GM12878 (cell line): ENCODE measurements at regions not wholly inside any gene's neighbourhood (a gene's known extent, or its start where the extent isn't known, plus 50 kb on each side); places are given as distances from the start of the nearest gene placed in this dataset.

Source experiments
- ATAC-seq: fragments of 200-7000 bp; cut with Tn5 transposase; 3 replicates; pipeline ENCODE4 v1.9.1; 2020; ENCODE audit warnings: mild to moderate bottlenecking, moderate library complexity
- BruUV-seq: library from RNA; stranded (reverse); fragments of 400-500 nt; replicated peaks from 2 replicates; lab custom pipeline; 2021; lab: Mats Ljungman, UMichigan
- CTCF ChIA-PET: fragments of 300-600 bp; sonication (Branson Sonifier 250); formaldehyde crosslinking; extraction: SDS; loops from one replicate; lab custom pipeline; 2021; ENCODE audit warnings: inconsistent platforms; lab: Yijun Ruan, JAX
- POLR2A ChIA-PET: fragments of 350-600 bp; formaldehyde crosslinking; extraction: SDS; loops from one replicate; lab custom pipeline; 2021; ENCODE audit warnings: inconsistent platforms; lab: Charles Lee
- RAD21 ChIA-PET: fragments of 300-600 bp; sonication (Branson Sonifier 250); formaldehyde crosslinking; loops from one replicate; lab custom pipeline; 2023; ENCODE audit warnings: antibody characterized with exemption; ENCODE audit not compliant: unreplicated experiment; lab: Charles Lee
- SMC1A ChIA-PET: fragments of 300-600 bp; sonication (Branson Sonifier 250); formaldehyde crosslinking; loops from one replicate; lab custom pipeline; 2023; ENCODE audit not compliant: unreplicated experiment, uncharacterized antibody; lab: Charles Lee
- DNase-seq: peaks from one replicate; pipeline ENCODE4 v3.0.0-alpha.2; 2011; ENCODE audit warnings: low read depth, low spot score
- FAIRE-seq: peaks from 3 replicates; lab custom pipeline; 2011; peaks lifted over from hg19 to GRCh38; lab: Jason Lieb, UNC
- H2AFZ ChIP-seq: 2 replicates; pipeline ENCODE4 v1.6.0; 2011; ENCODE audit warnings: low read depth, low read length, control low read depth; ENCODE audit not compliant: control insufficient read depth
- H3K27ac ChIP-seq: 2 replicates; pipeline ENCODE4 v1.5.1; 2011; ENCODE audit warnings: control low read depth; ENCODE audit not compliant: control insufficient read depth, insufficient read depth
- H3K27me3 ChIP-seq, 2 experiments: replicated peaks in 1 of 2; 2 replicates each; pipeline versions ENCODE4 v1.6.0 to v1.6.1; 2011; ENCODE audit warnings: low read length in 1 of 2; ENCODE audit not compliant: control insufficient read depth in 2 of 2, insufficient read depth in 2 of 2
- H3K36me3 ChIP-seq, 2 experiments: 2 replicates each; pipeline ENCODE4 v1.5.1; 2011; ENCODE audit warnings: low read length in 1 of 2; ENCODE audit not compliant: control insufficient read depth in 2 of 2, insufficient read depth in 2 of 2
- H3K4me1 ChIP-seq: 2 replicates; pipeline ENCODE4 v1.6.1; 2011; ENCODE audit warnings: mild to moderate bottlenecking, low read length, moderate library complexity, mixed read lengths; ENCODE audit not compliant: control insufficient read depth, insufficient read depth
- H3K4me2 ChIP-seq: 2 replicates; pipeline ENCODE4 v1.6.0; 2011; ENCODE audit warnings: control low read depth; ENCODE audit not compliant: control insufficient read depth, insufficient read depth
- H3K4me3 ChIP-seq: fragments of 200-600 bp; sonication (generic); 2 replicates; pipeline ENCODE4 v1.5.1; 2016
- H3K79me2 ChIP-seq: 2 replicates; pipeline ENCODE4 v1.6.0; 2011; ENCODE audit warnings: low read length; ENCODE audit not compliant: control insufficient read depth, insufficient read depth
- H3K9ac ChIP-seq: 2 replicates; pipeline ENCODE4 v1.8.0; 2011; ENCODE audit warnings: low read length, control low read depth, mixed read lengths; ENCODE audit not compliant: control insufficient read depth, insufficient read depth
- H3K9me3 ChIP-seq: replicated peaks from 3 replicates; pipeline ENCODE4 v1.5.1; 2011; ENCODE audit warnings: mild to moderate bottlenecking, low read length; ENCODE audit not compliant: control insufficient read depth, insufficient read depth
- H4K20me1 ChIP-seq: 2 replicates; pipeline ENCODE4 v1.6.0; 2011; ENCODE audit not compliant: control insufficient read depth, insufficient read depth
- BACH1 ChIP-seq: fragments of 450-650 bp; IDR thresholded peaks from 2 replicates; pipeline ENCODE4 v1.6.1; 2017; ENCODE audit warnings: mild to moderate bottlenecking, borderline replicate concordance
- E2F4 ChIP-seq: IDR thresholded peaks from 2 replicates; pipeline ENCODE4 v1.6.1; 2012; ENCODE audit warnings: low read depth, low read length, improper control_type of control experiment
- EGR1 ChIP-seq, 2 experiments: IDR thresholded peaks; 1 replicate in 1 of 2; 2 replicates in 1 of 2; pipeline ENCODE4 v1.6.1; 2011 to 2012; ENCODE audit warnings: low read depth in 2 of 2, low read length in 2 of 2, borderline replicate concordance in 1 of 2, mild to moderate bottlenecking in 1 of 2, moderate library complexity in 1 of 2
- EP300 ChIP-seq, 2 experiments: fragments of 150-350 bp in 1 of 2; IDR thresholded peaks; 2 replicates each; pipeline ENCODE4 v1.6.1; 2011 to 2012; ENCODE audit warnings: low read depth in 2 of 2, low read length in 2 of 2, borderline replicate concordance in 1 of 2, improper control_type of control experiment in 1 of 2, inconsistent platforms in 1 of 2; ENCODE audit not compliant: control insufficient read depth in 1 of 2
- ESRRA ChIP-seq: IDR thresholded peaks from 2 replicates; pipeline ENCODE4 v1.6.1; 2012; ENCODE audit warnings: mild to moderate bottlenecking, low read length, improper control_type of control experiment
- ETV6 ChIP-seq, 2 experiments: fragments of 450-650 bp in 1 of 2; IDR thresholded peaks in 1 of 2; conservative IDR thresholded peaks in 1 of 2; 2 replicates each; pipeline ENCODE4 v1.6.1; 2014; ENCODE audit warnings: antibody characterized with exemption in 1 of 2, borderline replicate concordance in 1 of 2, low read depth in 1 of 2, mild to moderate bottlenecking in 1 of 2, moderate library complexity in 1 of 2
- KLF5 ChIP-seq: fragments of 450-650 bp; IDR thresholded peaks from 2 replicates; pipeline ENCODE4 v1.6.1; 2014; ENCODE audit warnings: mild to moderate bottlenecking; ENCODE audit not compliant: partially characterized antibody
- MEF2A ChIP-seq: IDR thresholded peaks from 2 replicates; pipeline ENCODE4 v1.6.1; 2011; ENCODE audit warnings: low read depth, mild to moderate bottlenecking, low read length, moderate library complexity; ENCODE audit not compliant: insufficient read depth
- PAX5 ChIP-seq: IDR thresholded peaks from 2 replicates; pipeline ENCODE4 v1.6.1; 2011; ENCODE audit warnings: low read depth, low read length, borderline replicate concordance
- RUNX3 ChIP-seq: IDR thresholded peaks from 2 replicates; pipeline ENCODE4 v1.6.1; 2012; ENCODE audit warnings: low read length, inconsistent platforms
- SREBF2 ChIP-seq: IDR thresholded peaks from 2 replicates; pipeline ENCODE4 v1.6.1; 2012; ENCODE audit warnings: mild to moderate bottlenecking, low read length
- SUPT20H ChIP-seq: IDR thresholded peaks from 2 replicates; pipeline ENCODE4 v1.6.1; 2011; ENCODE audit warnings: low read depth, mild to moderate bottlenecking, low read length, moderate library complexity, borderline replicate concordance; ENCODE audit not compliant: control insufficient read depth
- SUZ12 ChIP-seq: fragments of 200-600 bp; sonication (generic); IDR thresholded peaks from one replicate; pipeline ENCODE4 v1.6.1; 2018; ENCODE audit warnings: antibody characterized with exemption, mild to moderate bottlenecking; ENCODE audit not compliant: unreplicated experiment
- TARDBP ChIP-seq: IDR thresholded peaks from 2 replicates; pipeline ENCODE4 v1.6.1; 2016; ENCODE audit warnings: borderline replicate concordance
- YBX1 ChIP-seq: fragments of 450-650 bp; IDR thresholded peaks from 2 replicates; pipeline ENCODE4 v1.6.1; 2016; ENCODE audit warnings: antibody characterized with exemption
- ZBED1 ChIP-seq: IDR thresholded peaks from 2 replicates; pipeline ENCODE4 v1.6.1; 2016; ENCODE audit warnings: borderline replicate concordance
- ZNF274 ChIP-seq: IDR thresholded peaks from one replicate; pipeline ENCODE4 v1.8.0; 2011; ENCODE audit not compliant: insufficient read length, insufficient read depth
- WGBS: methylation state at CpG from one replicate; pipeline ENCODE4 v1.1.6; 2016; ENCODE audit warnings: low lambda C conversion rate; ENCODE audit not compliant: insufficient replicate concordance, insufficient coverage; ENCODE audit errors: missing lambda C conversion rate; 5-methylcytosine and 5-hydroxymethylcytosine counted together
- in situ Hi-C: fragments of 300-500 bp; cut with MboI; formaldehyde crosslinking; loops from 9 replicates; pipeline ENCODE4 v1.14.3; 2018; ENCODE audit warnings: mixed read lengths
- intact Hi-C: fragments of 100-400 bp; cut with micrococcal nuclease; formaldehyde crosslinking; loops from one replicate; pipeline ENCODE4 v1.14.2; 2022; ENCODE audit not compliant: unreplicated experiment

- DNase-seq (no peak), FAIRE-seq (no peak)
- SMC1A ChIA-PET, result no interaction called here
- no peak overlapping the region for H2AFZ ChIP-seq
- no peaks in the 10 kb centered on the region for H3K9me3 ChIP-seq
- no peak for TF ChIP-seq BACH1
- no peak for TF ChIP-seq EP300 (IDR thresholded peaks at IDR 0.05; ENCODE audit: borderline replicate concordance in 1 of 2, control insufficient read depth in 1 of 2, low read depth in 2 of 2, low read length in 2 of 2)
- TF ChIP-seq E2F4, result no peak
- no peak for TF ChIP-seq SUPT20H
- TF ChIP-seq, all 136 proteins: peak for 0
- no peak overlapping the region for H3K27ac ChIP-seq
- no peaks in the 10 kb centered on the region for H3K4me1 ChIP-seq
- no peaks in the 10 kb centered on the region for H3K79me2 ChIP-seq
- no peak overlapping the region for H3K4me3 ChIP-seq
- no peak overlapping the region for H3K9ac ChIP-seq
- CTCF ChIA-PET, result no interaction called here
- H3K27me3 ChIP-seq, result peaks cover 0 to 3% of the 10 kb centered on the region in 2 experiments; a peak in 2 of 4 replicates
- H3K36me3 ChIP-seq, result no peaks in the 10 kb centered on the region
- RAD21 ChIA-PET, result no interaction called here
- no peak for ATAC-seq
- in situ Hi-C loops, result no loop called here
- 50% methylated on average over 8 of the region's 8 CpGs for WGBS
- POLR2A ChIA-PET, result no interaction called here
- intact Hi-C loops, result no loop called here
- H3K4me2 ChIP-seq, result no peak overlapping the region
- H4K20me1 ChIP-seq, result no peaks in the 10 kb centered on the region
- BruUV-seq, result no TSS peak
Observed at GRCh38 chr20:51176446-51176845, 153.5 kb upstream of the KCNG1 start.

GRCh38 chr20:51175724-51176123, 152.8 kb upstream of the KCNG1 start:
- ATAC-seq (no peak), DNase-seq (no peak), FAIRE-seq (no peak)
- no peak overlapping the region for H3K27ac ChIP-seq
- in situ Hi-C loops (no loop called here), intact Hi-C loops (no loop called here)
- ChIA-PET SMC1A (no interaction called here), RAD21 (no interaction called here), CTCF (no interaction called here), POLR2A (no interaction called here)
- H3K4me2 ChIP-seq, result no peak overlapping the region
- no TSS peak for BruUV-seq
- no peaks in the 10 kb centered on the region for H3K79me2 ChIP-seq
- no peaks in the 10 kb centered on the region for H3K4me1 ChIP-seq
- H3K4me3 ChIP-seq, result no peak overlapping the region
- H2AFZ ChIP-seq, result no peak overlapping the region
- no peak overlapping the region for H3K9ac ChIP-seq
- H3K36me3 ChIP-seq, result no peaks in the 10 kb centered on the region
- no peaks in the 10 kb centered on the region for H3K9me3 ChIP-seq
- H3K27me3 ChIP-seq, result peaks cover 0 to 3% of the 10 kb centered on the region in 2 experiments; a peak in 2 of 4 replicates
- H4K20me1 ChIP-seq, result no peaks in the 10 kb centered on the region
- 19% methylated on average over 5 of the region's 5 CpGs for WGBS
- TF ChIP-seq TARDBP (no peak), ETV6 (conservative IDR thresholded peaks at IDR 0.05 in 1 of 2, IDR thresholded peaks at IDR 0.05 in 1 of 2; ENCODE audit: borderline replicate concordance in 1 of 2, low read depth in 1 of 2) (no peak), KLF5 (no peak), PAX5 (no peak), RUNX3 (no peak), EGR1 (IDR thresholded peaks at IDR 0.05; ENCODE audit: borderline replicate concordance in 1 of 2, low read depth in 2 of 2, low read length in 2 of 2) (no peak), MEF2A (no peak), SUZ12 (no peak), ZNF274 (no peak), ZBED1 (no peak), ESRRA (no peak), SREBF2 (no peak), YBX1 (no peak)
